ENCODE measurements at regions not wholly inside any gene's neighbourhood (a gene's known extent, or its start where the extent isn't known, plus 50 kb on each side); places are given as distances from the start of the nearest gene placed in this dataset.
A peak's percentile ranks its signal among the peaks of the same experiment; 100 is the strongest.

- H3K9me2 ChIP-seq (ENCODE audit: insufficient read depth): no peaks in the 10 kb centered on the region; the same call in 1 of the 2 replicates
- ChIA-PET CTCF (no interaction called here), POLR2A (ENCODE audit: unreplicated experiment) (no interaction called here)
- H2AFZ ChIP-seq: no peak overlapping the region
- intact Hi-C loops (cut with micrococcal nuclease; ENCODE audit: unreplicated experiment): no loop called here
- H3K4me3 ChIP-seq: no peak overlapping the region
- H3K27me3 ChIP-seq (ENCODE audit: insufficient read depth, low read depth): no peaks in the 10 kb centered on the region
- H3K9me3 ChIP-seq (ENCODE audit: insufficient read depth, low read depth): 0 out of 2 replicates have a peak, but pooled peaks cover 6% of the 10 kb centered on the region
- H3K4me2 ChIP-seq: no peak overlapping the region
- H4K20me1 ChIP-seq (ENCODE audit: insufficient read depth): no peaks in the 10 kb centered on the region
- no peaks in the 10 kb centered on the region for H3K36me3 ChIP-seq (ENCODE audit: low read depth)
- TF ChIP-seq EZH2 (IDR thresholded peaks at IDR 0.05; ENCODE audit: low read depth): no peak
- TF ChIP-seq CTCF (conservative IDR thresholded peaks at IDR 0.05): no peak
- H3F3A ChIP-seq (ENCODE audit: insufficient read depth, low read depth): peaks cover 34% of the 10 kb centered on the region
- no peak overlapping the region for H3K27ac ChIP-seq
- DNase-seq: no peak
- BruUV-seq (replicated peaks): no TSS peak
- H3K4me1 ChIP-seq (replicated peaks; ENCODE audit: insufficient read depth): peaks cover 42% of the 10 kb centered on the region
- H3K79me2 ChIP-seq (ENCODE audit: low read depth): no peaks in the 10 kb centered on the region
Observed at GRCh38 chr2:12320991-12321641, 395.6 kb upstream of the TRIB2 start.

- Histone ChIP-seq H3K36me3 (ENCODE audit: low read depth) (no peaks in the 10 kb centered on the region), H3K4me3 (no peak overlapping the region), H3K4me2 (no peak overlapping the region), H3K9me3 (ENCODE audit: insufficient read depth, low read depth) (0 out of 2 replicates have a peak, but pooled peaks cover 6% of the 10 kb centered on the region), H3K4me1 (replicated peaks; ENCODE audit: insufficient read depth) (peaks cover 34% of the 10 kb centered on the region), H3K9me2 (ENCODE audit: insufficient read depth) (no peaks in the 10 kb centered on the region; the same call in 1 of the 2 replicates), H3K27ac (no peak overlapping the region), H3F3A (ENCODE audit: insufficient read depth, low read depth) (peaks cover 28% of the 10 kb centered on the region), H2AFZ (no peak overlapping the region), H3K27me3 (ENCODE audit: insufficient read depth, low read depth) (no peaks in the 10 kb centered on the region), H4K20me1 (ENCODE audit: insufficient read depth) (no peaks in the 10 kb centered on the region), H3K79me2 (ENCODE audit: low read depth) (no peaks in the 10 kb centered on the region)
- BruUV-seq (replicated peaks): no TSS peak
- ChIA-PET POLR2A (ENCODE audit: unreplicated experiment) (no interaction called here), CTCF (no interaction called here)
- TF ChIP-seq EZH2 (IDR thresholded peaks at IDR 0.05; ENCODE audit: low read depth) (no peak), CTCF (conservative IDR thresholded peaks at IDR 0.05) (no peak)
- no peak for DNase-seq
- intact Hi-C loops (cut with micrococcal nuclease; ENCODE audit: unreplicated experiment): no loop called here
Observed at GRCh38 chr2:12321886-12322285, 394.9 kb upstream of the TRIB2 start.

- Histone ChIP-seq H3K9me2 (ENCODE audit: insufficient read depth) (no peaks in the 10 kb centered on the region), H3K4me2 (no peak overlapping the region), H3K4me1 (replicated peaks; ENCODE audit: insufficient read depth) (0 out of 2 replicates have a peak, but pooled peaks cover 3% of the 10 kb centered on the region), H2AFZ (no peak overlapping the region), H3K27me3 (ENCODE audit: insufficient read depth, low read depth) (no peaks in the 10 kb centered on the region), H3K9me3 (ENCODE audit: insufficient read depth, low read depth) (0 out of 2 replicates have a peak, but pooled peaks cover 6% of the 10 kb centered on the region), H3K27ac (no peak overlapping the region), H3K79me2 (ENCODE audit: low read depth) (no peaks in the 10 kb centered on the region), H3K36me3 (ENCODE audit: low read depth) (no peaks in the 10 kb centered on the region), H4K20me1 (ENCODE audit: insufficient read depth) (no peaks in the 10 kb centered on the region), H3F3A (ENCODE audit: insufficient read depth, low read depth) (no peaks in the 10 kb centered on the region), H3K4me3 (no peak overlapping the region)
- BruUV-seq (replicated peaks): no TSS peak
- intact Hi-C loops (cut with micrococcal nuclease; ENCODE audit: unreplicated experiment): no loop called here
- TF ChIP-seq EZH2 (IDR thresholded peaks at IDR 0.05; ENCODE audit: low read depth) (no peak), CTCF (conservative IDR thresholded peaks at IDR 0.05) (no peak)
- ChIA-PET POLR2A (ENCODE audit: unreplicated experiment) (interaction anchor here (0.6 kb wide), 1 partner anchor 194 kb away, joined by 6 read pairs; no protein-coding TSS in a partner anchor), CTCF (no interaction called here)
- peak in 1 of 2 experiments; percentile 48 for DNase-seq
Observed at GRCh38 chr2:12325806-12326205, 390.9 kb upstream of the TRIB2 start.
